DOHH2 (cell line): ENCODE measurements at regions not wholly inside any gene's neighbourhood (a gene's known extent, or its start where the extent isn't known, plus 50 kb on each side); places are given as distances from the start of the nearest gene placed in this dataset.

Experiments used
- H3F3A ChIP-seq: fragments of 200-600 bp; sonication (generic), shearing (Covaris generic); 2 replicates; pipeline ENCODE4 v1.6.0; 2016; ENCODE audit warnings: antibody characterized with exemption, mild to moderate bottlenecking; ENCODE audit not compliant: control insufficient read depth, insufficient read depth
- H3K27ac ChIP-seq: fragments of 200-600 bp; sonication (generic); 2 replicates; pipeline ENCODE4 v1.5.1; 2014; ENCODE audit warnings: low read depth, mild to moderate bottlenecking, low read length, moderate library complexity
- H3K27me3 ChIP-seq: fragments of 200-600 bp; sonication (generic); 2 replicates; pipeline ENCODE4 v1.6.1; 2014; ENCODE audit warnings: mild to moderate bottlenecking, low read length, mixed read lengths; ENCODE audit not compliant: control insufficient read depth
- H3K36me3 ChIP-seq: fragments of 200-600 bp; sonication (generic); 2 replicates; pipeline ENCODE4 v1.6.1; 2014; ENCODE audit warnings: mild to moderate bottlenecking, low read length, moderate library complexity, mixed read lengths; ENCODE audit not compliant: control insufficient read depth
- H3K4me1 ChIP-seq: fragments of 200-600 bp; sonication (generic); 2 replicates; pipeline ENCODE4 v1.6.1; 2014; ENCODE audit warnings: mild to moderate bottlenecking, low read length, mixed read lengths; ENCODE audit not compliant: control insufficient read depth
- H3K4me2 ChIP-seq: fragments of 200-600 bp; sonication (generic); 2 replicates; pipeline ENCODE4 v1.6.0; 2014; ENCODE audit warnings: mild to moderate bottlenecking, low read length, moderate library complexity
- H3K4me3 ChIP-seq: fragments of 200-600 bp; sonication (generic); 2 replicates; pipeline ENCODE4 v1.5.1; 2014; ENCODE audit warnings: mild to moderate bottlenecking, low read length, mixed read lengths
- H3K79me2 ChIP-seq: fragments of 200-600 bp; sonication (generic); 2 replicates; pipeline ENCODE4 v1.6.1; 2014; ENCODE audit warnings: mild to moderate bottlenecking, low read length, mixed read lengths; ENCODE audit not compliant: control insufficient read depth
- H3K9me2 ChIP-seq: fragments of 200-600 bp; sonication (generic); replicated peaks from 2 replicates; pipeline ENCODE4 v1.6.1; 2014; ENCODE audit warnings: mild to moderate bottlenecking, low read length, mixed read lengths; ENCODE audit not compliant: control insufficient read depth
- H3K9me3 ChIP-seq: fragments of 200-600 bp; sonication (generic); 2 replicates; pipeline ENCODE4 v1.6.1; 2014; ENCODE audit warnings: antibody characterized with exemption, low read length, mixed read lengths; ENCODE audit not compliant: control insufficient read depth, insufficient read depth
- H4K20me1 ChIP-seq: fragments of 200-600 bp; sonication (generic); 2 replicates; pipeline ENCODE4 v1.6.0; 2014; ENCODE audit warnings: low read depth, mild to moderate bottlenecking, antibody characterized with exemption, low read length, moderate library complexity; ENCODE audit not compliant: control insufficient read depth, insufficient read depth
- CTCF ChIP-seq: fragments of 200-600 bp; sonication (generic); IDR thresholded peaks from one replicate; pipeline ENCODE4 v1.5.1; 2014; ENCODE audit warnings: antibody characterized with exemption, mild to moderate bottlenecking, low read depth, low read length; ENCODE audit not compliant: poor library complexity, severe bottlenecking
- EZH2phosphoT487 ChIP-seq: fragments of 200-600 bp; sonication (generic); IDR thresholded peaks from 2 replicates; pipeline ENCODE4 v1.6.1; 2017; ENCODE audit warnings: borderline replicate concordance, mild to moderate bottlenecking, antibody characterized with exemption, low read length, moderate library complexity, mixed read lengths

- H3K4me1 ChIP-seq: no peaks in the 10 kb centered on the region
- H3F3A ChIP-seq: no peaks in the 10 kb centered on the region
- H3K9me3 ChIP-seq: no peaks in the 10 kb centered on the region
- H3K27me3 ChIP-seq: no peaks in the 10 kb centered on the region
- TF ChIP-seq EZH2phosphoT487: no peak
- no peak for TF ChIP-seq CTCF
- no peak overlapping the region for H3K4me3 ChIP-seq
- no peaks in the 10 kb centered on the region for H3K79me2 ChIP-seq
- H3K27ac ChIP-seq: no peak overlapping the region
- H4K20me1 ChIP-seq: no peaks in the 10 kb centered on the region
- H3K36me3 ChIP-seq: no peaks in the 10 kb centered on the region
- no peaks in the 10 kb centered on the region for H3K9me2 ChIP-seq
- H3K4me2 ChIP-seq: no peak overlapping the region
Observed at GRCh38 chr5:17012289-17012688, 76.2 kb upstream of the MYO10 start.

GRCh38 chr5:17014686-17015085, 78.6 kb upstream of the MYO10 start:
- H4K20me1 ChIP-seq: no peaks in the 10 kb centered on the region
- H3K9me2 ChIP-seq: no peaks in the 10 kb centered on the region
- no peaks in the 10 kb centered on the region for H3K4me1 ChIP-seq
- H3K4me3 ChIP-seq: no peak overlapping the region
- no peaks in the 10 kb centered on the region for H3K79me2 ChIP-seq
- H3K4me2 ChIP-seq: no peak overlapping the region
- no peaks in the 10 kb centered on the region for H3F3A ChIP-seq
- no peaks in the 10 kb centered on the region for H3K9me3 ChIP-seq
- H3K36me3 ChIP-seq: no peaks in the 10 kb centered on the region
- H3K27ac ChIP-seq: no peak overlapping the region
- TF ChIP-seq EZH2phosphoT487 (no peak), CTCF (no peak)
- no peaks in the 10 kb centered on the region for H3K27me3 ChIP-seq

DNA sequence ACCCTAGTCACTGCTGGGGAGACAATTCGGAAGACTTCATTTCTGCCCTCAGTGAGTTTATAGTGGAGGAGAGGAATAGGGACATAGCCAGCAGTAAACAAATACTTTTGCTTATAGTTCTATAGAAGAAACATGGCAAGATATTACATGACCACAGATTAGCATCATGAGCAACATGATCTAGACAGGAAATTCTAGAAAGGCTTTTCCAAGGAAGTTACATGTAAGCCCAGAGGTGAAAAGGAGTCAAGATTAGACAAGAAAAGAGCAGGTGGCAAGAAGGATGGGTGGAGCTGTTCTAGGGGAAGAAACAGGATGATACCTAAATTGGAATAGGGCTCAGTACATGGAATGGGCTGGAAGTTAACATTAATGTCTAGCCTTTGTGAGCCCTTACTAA, 82.8 kb upstream of the MYO10 start:
- TF ChIP-seq CTCF: no peak
- no peak for TF ChIP-seq EZH2phosphoT487
- Histone ChIP-seq H3F3A (no peaks in the 10 kb centered on the region), H3K9me3 (no peaks in the 10 kb centered on the region), H3K79me2 (no peaks in the 10 kb centered on the region), H3K4me1 (no peaks in the 10 kb centered on the region), H3K9me2 (no peaks in the 10 kb centered on the region), H3K27me3 (no peaks in the 10 kb centered on the region), H4K20me1 (no peaks in the 10 kb centered on the region), H3K36me3 (no peaks in the 10 kb centered on the region), H3K4me3 (no peak overlapping the region), H3K27ac (no peak overlapping the region), H3K4me2 (no peak overlapping the region)

GRCh38 chr5:17019324-17019723, 83.2 kb upstream of the MYO10 start:
- no peaks in the 10 kb centered on the region for H3K9me3 ChIP-seq

More at GRCh38 chr5:17019324-17019723, 83.2 kb upstream of the MYO10 start:
- Histone ChIP-seq H3K27ac (no peak overlapping the region), H3K27me3 (no peaks in the 10 kb centered on the region), H3F3A (no peaks in the 10 kb centered on the region), H3K9me2 (no peaks in the 10 kb centered on the region), H3K36me3 (no peaks in the 10 kb centered on the region), H3K4me1 (no peaks in the 10 kb centered on the region), H4K20me1 (no peaks in the 10 kb centered on the region), H3K4me2 (no peak overlapping the region), H3K4me3 (no peak overlapping the region), H3K79me2 (no peaks in the 10 kb centered on the region)
- TF ChIP-seq CTCF (no peak), EZH2phosphoT487 (no peak)
